Thoracic aorta (tissue), 2 donors: ENCODE measurements at regions not wholly inside any gene's neighbourhood (a gene's known extent, or its start where the extent isn't known, plus 50 kb on each side); places are given as distances from the start of the nearest gene placed in this dataset.

Experiments used
- ATAC-seq: fragments of 150-250 bp; one replicate; pipeline ENCODE4 v1.8.0; 2017; ENCODE audit warnings: low read depth; ENCODE audit not compliant: insufficient number of reproducible peaks, low FRiP score
- DNase-seq: peaks from one replicate; pipeline ENCODE4 v3.0.0-alpha.2; 2020; ENCODE audit warnings: low spot score
- H3K27ac ChIP-seq, 2 donors: fragments of 200-600 bp; sonication (generic); 1 replicate in 1 of 2; 2 replicates in 1 of 2; pipeline ENCODE4 v1.5.1; 2016; ENCODE audit warnings: mild to moderate bottlenecking in 2 of 2, moderate library complexity in 2 of 2
- H3K27me3 ChIP-seq: fragments of 200-600 bp; sonication (generic); replicated peaks from 2 replicates; pipeline ENCODE4 v1.6.0; 2016; ENCODE audit warnings: mild to moderate bottlenecking; ENCODE audit not compliant: insufficient read depth
- H3K36me3 ChIP-seq: fragments of 200-600 bp; sonication (generic); one replicate; pipeline ENCODE4 v1.5.1; 2016
- H3K4me1 ChIP-seq, 2 donors: fragments of 200-600 bp; sonication (generic); 1 replicate in 1 of 2; 2 replicates in 1 of 2; pipeline versions ENCODE4 v1.5.1 to v1.6.0; 2016; ENCODE audit warnings: low read depth in 2 of 2, mild to moderate bottlenecking in 1 of 2; ENCODE audit not compliant: control insufficient read depth in 1 of 2
- H3K4me3 ChIP-seq: fragments of 200-600 bp; sonication (generic); 2 replicates; pipeline ENCODE4 v1.5.1; 2016; ENCODE audit warnings: mild to moderate bottlenecking
- H3K9me3 ChIP-seq: fragments of 200-600 bp; sonication (generic); 2 replicates; pipeline ENCODE4 v1.5.1; 2016
- TF ChIP-seq, protein P1 (sequence below): fragments of 200-600 bp; sonication (generic); IDR thresholded peaks from one replicate; pipeline ENCODE4 v1.5.1; 2019; ENCODE audit warnings: antibody characterized with exemption

DNA sequence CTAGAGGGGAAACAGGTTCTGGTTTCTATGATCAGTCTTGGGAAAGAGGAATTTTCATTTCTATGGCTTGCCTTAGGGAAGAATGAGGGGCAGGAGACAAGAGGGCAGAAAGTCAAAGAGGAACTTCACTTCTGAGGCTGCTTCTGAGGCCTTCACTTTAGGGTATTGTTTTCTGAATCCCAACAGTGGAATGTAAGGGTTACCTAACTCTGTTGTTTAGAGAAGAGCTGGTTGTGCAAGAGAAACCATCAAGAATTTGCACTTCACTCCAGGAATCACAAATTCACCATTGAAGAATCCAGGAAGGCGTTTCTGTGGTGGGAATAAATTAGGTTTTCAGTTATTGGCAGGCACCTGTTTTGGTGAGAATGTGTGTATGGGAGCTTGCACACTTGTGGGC, 126.7 kb upstream of the AMOT start:
- no peaks in the 10 kb centered on the region for H3K4me1 ChIP-seq
- ATAC-seq (no peak), DNase-seq (no peak)
- no peaks in the 10 kb centered on the region for H3K27me3 ChIP-seq
- no peak overlapping the region for H3K4me3 ChIP-seq
- TF ChIP-seq, protein P1, sequence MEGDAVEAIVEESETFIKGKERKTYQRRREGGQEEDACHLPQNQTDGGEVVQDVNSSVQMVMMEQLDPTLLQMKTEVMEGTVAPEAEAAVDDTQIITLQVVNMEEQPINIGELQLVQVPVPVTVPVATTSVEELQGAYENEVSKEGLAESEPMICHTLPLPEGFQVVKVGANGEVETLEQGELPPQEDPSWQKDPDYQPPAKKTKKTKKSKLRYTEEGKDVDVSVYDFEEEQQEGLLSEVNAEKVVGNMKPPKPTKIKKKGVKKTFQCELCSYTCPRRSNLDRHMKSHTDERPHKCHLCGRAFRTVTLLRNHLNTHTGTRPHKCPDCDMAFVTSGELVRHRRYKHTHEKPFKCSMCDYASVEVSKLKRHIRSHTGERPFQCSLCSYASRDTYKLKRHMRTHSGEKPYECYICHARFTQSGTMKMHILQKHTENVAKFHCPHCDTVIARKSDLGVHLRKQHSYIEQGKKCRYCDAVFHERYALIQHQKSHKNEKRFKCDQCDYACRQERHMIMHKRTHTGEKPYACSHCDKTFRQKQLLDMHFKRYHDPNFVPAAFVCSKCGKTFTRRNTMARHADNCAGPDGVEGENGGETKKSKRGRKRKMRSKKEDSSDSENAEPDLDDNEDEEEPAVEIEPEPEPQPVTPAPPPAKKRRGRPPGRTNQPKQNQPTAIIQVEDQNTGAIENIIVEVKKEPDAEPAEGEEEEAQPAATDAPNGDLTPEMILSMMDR: no peak
- H3K9me3 ChIP-seq: no peaks in the 10 kb centered on the region
- no peaks in the 10 kb centered on the region for H3K36me3 ChIP-seq
- no peak overlapping the region for H3K27ac ChIP-seq

DNA sequence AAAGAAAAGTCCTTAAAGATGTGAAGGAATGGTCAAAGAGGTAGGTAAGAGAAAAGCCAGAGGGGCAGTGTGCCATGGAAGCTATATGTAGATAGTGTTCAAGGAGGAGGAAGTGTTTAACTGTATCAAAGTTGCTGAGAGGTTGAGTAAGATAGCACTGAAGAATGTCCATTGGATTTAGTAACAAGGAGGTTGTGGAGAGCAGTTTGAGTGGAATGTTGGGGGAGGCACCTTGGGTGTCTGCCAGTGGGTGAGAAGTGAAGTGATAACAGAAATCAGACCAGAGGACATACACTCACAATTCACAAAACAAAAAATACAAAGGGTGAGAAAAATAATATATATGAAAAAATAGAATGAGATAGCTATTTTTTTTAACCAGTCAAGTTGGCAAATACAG, 121.3 kb upstream of the AMOT start:
- H3K4me1 ChIP-seq: no peaks in the 10 kb centered on the region
- no peak for DNase-seq
- H3K9me3 ChIP-seq: no peaks in the 10 kb centered on the region
- no peak overlapping the region for H3K4me3 ChIP-seq
- TF ChIP-seq, protein P1: no peak
- no peaks in the 10 kb centered on the region for H3K27me3 ChIP-seq
- H3K27ac ChIP-seq: no peak overlapping the region
- no peaks in the 10 kb centered on the region for H3K36me3 ChIP-seq
- no peak for ATAC-seq

DNA sequence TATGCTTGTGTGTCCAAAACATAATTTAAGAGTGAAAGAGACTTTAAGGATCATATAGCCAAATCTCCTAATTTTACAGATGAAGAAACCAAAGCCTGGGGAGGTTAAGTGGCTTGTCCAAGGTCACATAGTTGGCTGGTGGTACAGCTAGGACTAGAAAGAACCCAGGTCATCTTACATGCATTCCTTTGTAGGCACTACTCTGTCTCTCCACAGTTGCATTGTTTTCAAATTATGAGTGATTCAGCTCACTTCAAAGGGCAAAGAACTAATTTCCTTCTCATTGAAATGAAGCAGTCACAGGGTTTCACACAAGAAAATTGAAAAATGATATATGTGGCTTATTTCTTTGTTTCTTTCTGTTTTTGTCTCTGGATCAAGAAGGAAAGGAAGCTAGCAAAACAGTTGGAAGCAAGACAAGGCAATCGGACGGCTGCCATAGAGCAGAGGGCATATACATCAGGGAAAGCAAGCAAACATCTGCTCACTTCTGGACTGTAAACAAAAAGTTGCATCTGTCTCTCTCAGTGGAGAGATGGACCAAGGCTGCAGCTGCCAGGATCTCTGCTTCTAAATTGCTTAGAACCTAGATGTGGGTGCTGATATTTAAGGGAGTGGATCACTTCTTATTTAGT, 107.5 kb upstream of the AMOT start:
- DNase-seq (no peak), ATAC-seq (no peak)
- Histone ChIP-seq H3K27ac (no peak overlapping the region), H3K36me3 (no peaks in the 10 kb centered on the region), H3K4me1 (no peaks in the 10 kb centered on the region), H3K4me3 (no peak overlapping the region), H3K9me3 (no peaks in the 10 kb centered on the region), H3K27me3 (no peaks in the 10 kb centered on the region)
- TF ChIP-seq, protein P1: no peak

DNA sequence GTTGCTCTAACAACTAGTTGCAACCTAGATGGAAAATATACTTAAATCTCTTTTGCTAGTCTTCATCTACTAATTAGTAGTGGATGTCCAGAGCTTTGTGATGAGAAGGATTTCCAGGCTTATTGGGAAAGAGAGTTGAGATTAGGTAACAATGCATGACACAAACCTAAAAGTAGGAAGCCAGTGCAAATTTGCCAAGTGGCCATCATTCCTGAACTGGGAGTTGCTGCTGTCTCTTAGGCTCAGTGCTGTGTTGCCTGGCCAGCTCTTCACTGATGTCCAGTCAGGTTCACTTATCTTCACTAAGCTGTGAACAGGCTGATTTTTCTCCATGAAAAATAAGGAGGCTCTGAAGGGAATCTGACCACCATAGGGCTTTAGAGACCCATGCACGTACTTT, 105.6 kb upstream of the AMOT start:
- no peak for ATAC-seq
- TF ChIP-seq, protein P1: no peak

DNA sequence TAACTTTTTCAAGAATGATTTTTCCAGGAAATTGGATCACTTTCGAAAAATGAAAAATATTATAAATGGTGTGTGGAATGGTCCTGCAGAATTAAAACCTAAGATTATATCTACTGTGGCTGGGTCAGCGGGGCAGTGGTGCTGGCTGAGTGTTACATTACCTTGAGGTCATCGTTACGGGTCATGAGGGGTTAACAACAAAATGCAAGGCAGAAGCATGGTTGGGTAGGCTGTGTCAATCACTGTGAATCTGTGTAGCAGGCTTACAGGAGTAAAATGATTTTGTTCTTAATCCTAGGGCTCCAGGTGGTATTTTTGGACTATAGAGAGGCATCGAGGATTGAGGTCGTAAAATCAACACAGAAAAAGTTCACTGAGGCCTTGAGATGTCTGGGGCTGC, 105.2 kb upstream of the AMOT start:
- Histone ChIP-seq H3K4me3 (no peak overlapping the region), H3K9me3 (no peaks in the 10 kb centered on the region), H3K4me1 (no peaks in the 10 kb centered on the region), H3K27ac (no peak overlapping the region), H3K36me3 (no peaks in the 10 kb centered on the region), H3K27me3 (no peaks in the 10 kb centered on the region)
- TF ChIP-seq, protein P1: no peak
- no peak for ATAC-seq
- no peak for DNase-seq

More for the DNA sequence above, 105.6 kb upstream of the AMOT start:
- Histone ChIP-seq H3K27ac (no peak overlapping the region), H3K36me3 (no peaks in the 10 kb centered on the region), H3K4me1 (no peaks in the 10 kb centered on the region), H3K4me3 (no peak overlapping the region), H3K9me3 (no peaks in the 10 kb centered on the region), H3K27me3 (no peaks in the 10 kb centered on the region)
- no peak for DNase-seq
